GM21576 (cell line): ENCODE measurements at regions not wholly inside any gene's neighbourhood (a gene's known extent, or its start where the extent isn't known, plus 50 kb on each side); places are given as distances from the start of the nearest gene placed in this dataset.
"Not testable (repeated sequence)": the region's sequence is repeated elsewhere in the genome, so short reads cannot be mapped to it uniquely, and the experiment has no call there.

Source experiments
- ATAC-seq: cut with Tn5 transposase; IDR thresholded peaks from one replicate; pipeline ENCODE4 v1.9.1; 2021; ENCODE audit warnings: mild to moderate bottlenecking, moderate library complexity; ENCODE audit not compliant: unreplicated experiment

DNA sequence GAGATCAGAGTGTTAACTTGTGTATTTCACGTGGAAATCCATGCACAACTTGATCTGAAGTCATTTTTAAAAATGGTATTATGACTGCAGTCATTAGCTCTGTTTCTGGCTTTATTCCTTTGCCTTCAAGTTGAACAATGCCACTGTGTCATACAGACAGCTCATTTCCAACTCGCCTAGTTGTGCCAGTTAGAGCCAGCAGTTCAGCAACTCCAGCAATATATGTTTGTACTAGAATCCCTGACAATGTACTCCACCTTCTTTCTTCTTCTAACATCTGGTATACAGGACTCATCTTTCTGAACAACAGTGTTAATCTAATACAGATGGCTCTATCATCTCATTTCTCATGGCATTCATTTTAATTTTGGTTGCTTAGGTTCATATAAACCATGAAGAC is 418.3 kb upstream of the POU3F2 start:
- no peak for ATAC-seq

DNA sequence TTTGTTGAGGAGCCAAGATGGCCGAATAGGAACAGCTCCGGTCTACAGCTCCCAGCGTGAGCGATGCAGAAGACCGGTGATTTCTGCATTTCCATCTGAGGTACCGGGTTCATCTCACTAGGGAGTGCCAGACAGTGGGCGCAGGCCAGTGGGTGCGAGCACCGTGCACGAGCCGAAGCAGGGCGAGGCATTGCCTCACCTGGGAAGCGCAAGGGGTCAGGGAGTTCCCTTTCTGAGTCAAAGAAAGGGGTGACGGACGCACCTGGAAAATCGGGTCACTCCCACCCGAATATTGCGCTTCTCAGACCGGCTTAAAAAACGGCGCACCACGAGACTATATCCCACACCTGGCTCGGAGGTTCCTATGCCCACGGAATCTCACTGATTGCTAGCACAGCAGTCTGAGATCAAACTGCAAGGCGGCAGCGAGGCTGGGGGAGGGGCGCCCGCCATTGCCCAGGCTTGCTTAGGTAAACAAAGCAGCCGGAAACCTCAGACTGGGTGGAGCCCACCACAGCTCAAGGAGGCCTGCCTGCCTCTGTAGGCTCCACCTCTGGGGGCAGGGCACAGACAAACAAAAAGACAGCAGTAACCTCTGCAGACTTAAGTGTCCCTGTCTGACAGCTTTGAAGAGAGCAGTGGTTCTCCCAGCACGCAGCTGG is 417.7 kb upstream of the POU3F2 start:
- not testable (repeated sequence) for ATAC-seq

DNA sequence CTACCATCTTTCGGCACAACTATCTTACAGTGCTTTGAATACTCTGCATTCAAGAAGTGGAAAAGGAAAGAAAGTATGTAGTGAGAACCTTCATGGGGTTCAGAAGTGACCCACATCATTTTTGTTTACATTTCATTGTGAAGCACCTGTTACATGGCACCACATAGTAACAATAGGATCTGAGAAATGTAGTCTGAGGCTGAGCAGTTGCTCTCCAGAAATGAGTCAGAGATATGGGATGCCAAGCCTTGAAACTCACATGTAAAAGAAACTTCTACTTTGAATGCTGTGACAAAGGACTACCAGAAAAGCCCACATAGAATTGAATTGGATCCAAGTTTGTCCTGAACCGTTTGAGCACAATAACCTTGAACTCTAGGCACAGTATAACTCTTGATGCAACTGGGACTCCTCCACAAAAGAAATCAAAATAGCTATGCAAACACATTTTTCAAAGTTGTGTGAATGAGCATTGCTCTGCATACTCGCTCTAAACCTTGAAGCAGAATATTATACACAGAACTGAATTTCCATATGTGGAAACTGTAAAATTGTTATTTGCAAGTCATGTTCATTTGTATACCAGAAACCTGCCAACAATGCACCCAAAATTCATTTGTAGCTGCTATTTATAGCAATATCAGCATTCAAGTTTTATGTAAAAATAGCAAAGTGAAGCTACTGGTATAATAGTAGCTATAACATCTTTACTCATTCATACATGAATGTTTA is 400.9 kb upstream of the POU3F2 start:
- peak; percentile 78 for ATAC-seq

DNA sequence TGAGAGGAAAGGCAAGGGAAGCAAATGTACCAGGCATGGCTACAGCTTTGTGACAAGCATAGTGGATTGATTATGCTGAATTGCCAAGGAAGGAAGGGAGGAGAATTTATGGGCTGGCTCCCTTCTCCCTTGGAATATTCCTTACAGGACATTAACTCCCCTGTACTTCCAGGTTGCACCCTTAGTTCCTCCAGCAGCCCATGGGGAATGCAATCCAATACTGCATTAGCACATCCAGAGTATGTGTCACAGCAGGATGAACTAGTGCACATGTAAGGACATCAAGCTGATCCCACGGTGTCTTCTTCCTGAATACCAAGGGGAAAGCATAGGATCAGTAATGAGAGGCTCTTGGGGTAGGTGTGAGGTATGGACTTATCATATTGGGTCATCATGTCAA is 390.7 kb upstream of the POU3F2 start:
- no peak for ATAC-seq

DNA sequence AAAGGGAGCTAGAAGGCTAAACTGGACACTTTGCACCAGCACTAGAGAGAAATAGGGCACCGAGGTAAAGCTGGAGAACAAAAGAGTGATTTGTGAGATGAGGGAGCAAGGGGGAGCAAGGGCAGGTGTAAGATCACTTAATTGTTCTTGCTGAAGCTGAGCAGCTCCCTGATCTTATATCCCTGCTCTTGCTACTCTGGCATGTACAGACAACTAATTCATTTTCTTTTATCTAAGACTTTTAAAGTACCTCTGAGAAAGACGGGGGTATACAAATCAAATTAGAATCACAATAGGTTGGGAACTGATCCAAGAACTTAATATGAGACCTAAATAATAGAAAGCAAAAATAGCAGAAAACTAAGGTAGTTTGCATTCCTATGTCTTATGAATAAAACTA is 381.7 kb upstream of the POU3F2 start:
- no peak for ATAC-seq

DNA sequence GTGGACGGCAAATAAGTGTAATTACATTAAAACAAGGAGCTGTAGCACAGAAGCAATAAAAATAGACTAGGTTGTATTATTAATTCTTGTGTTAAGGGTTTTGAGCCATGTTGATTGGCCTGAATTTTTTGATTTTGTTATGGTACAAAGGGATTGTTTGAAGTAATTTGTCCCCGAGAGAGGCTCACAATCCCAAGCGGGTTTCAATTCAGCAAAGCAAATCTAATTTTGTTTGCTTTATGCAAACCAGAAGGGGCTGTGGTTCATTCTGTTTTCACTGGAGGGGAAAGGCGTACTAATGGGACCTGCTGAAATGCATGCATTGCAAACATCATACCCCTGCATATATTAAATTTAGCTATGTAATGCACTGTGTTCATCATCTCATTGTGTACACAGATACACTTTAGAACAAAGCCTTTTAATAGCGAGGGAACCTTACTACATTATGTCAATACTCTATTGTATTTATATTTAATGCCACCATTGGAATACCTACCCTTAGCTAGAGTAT is 379.5 kb upstream of the POU3F2 start:
- ATAC-seq = no peak

DNA sequence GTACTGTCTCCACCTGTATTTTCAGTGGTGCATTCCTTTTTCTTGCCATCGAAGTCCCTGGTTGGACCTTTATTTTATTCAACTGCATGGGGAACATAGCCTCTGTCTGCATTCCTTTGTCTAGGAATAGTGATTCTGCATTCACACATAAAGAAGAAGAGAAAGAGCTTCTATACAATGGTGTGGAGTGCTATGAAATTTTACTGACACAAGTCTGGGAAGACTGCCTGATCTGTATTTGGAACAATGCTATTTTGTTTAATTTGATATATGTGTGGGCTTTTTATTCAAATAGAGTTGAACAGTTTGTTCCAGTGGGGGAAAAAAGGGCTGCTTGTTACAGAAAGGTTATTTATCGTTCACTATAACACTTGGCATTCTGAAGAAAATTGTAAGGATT is 375.7 kb upstream of the POU3F2 start:
- ATAC-seq = no peak

DNA sequence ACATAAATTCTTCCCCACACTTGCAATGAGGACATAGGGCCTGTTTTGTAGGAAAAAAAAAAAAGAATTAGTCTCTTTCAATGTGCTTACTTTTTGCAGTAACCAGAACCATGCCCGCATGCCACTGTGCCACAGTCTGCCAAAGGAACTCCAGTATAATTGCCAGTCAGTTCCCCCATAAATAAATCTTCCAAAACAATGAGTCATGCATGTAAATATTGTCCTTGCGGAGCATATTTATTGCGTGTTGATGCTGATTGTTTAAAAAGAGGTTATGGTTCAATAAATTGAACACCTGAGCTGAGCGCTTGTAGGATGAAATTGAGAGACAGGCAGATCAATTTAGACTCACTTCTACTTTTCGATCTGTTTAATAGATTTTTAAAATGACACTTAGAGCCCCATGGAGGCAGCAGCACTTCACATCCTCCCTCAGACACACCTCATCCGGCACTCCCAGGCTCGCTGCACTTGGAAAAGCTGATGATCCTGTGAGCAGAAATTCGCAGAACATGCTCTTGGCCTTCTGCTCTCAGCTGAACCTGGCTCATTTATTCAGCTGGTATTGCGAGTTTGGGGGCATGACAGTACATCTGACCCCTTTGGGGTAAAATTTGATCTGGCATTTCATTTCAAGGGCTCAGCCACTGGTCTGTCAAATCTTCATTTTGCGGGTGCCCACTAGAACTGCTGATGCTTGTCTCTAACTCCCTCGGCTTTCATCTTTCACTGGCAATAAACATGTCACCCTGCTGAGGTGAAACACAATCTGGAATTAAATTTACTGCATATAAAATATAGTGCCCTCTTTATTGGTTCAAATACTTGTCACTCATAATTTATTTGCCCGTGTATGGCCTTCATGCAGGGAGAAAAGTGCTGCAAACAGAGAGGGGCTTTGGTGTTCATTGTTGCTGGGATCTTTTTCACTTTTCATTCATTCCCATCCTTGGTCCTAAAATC is 371.1 kb upstream of the POU3F2 start:
- no peak for ATAC-seq

DNA sequence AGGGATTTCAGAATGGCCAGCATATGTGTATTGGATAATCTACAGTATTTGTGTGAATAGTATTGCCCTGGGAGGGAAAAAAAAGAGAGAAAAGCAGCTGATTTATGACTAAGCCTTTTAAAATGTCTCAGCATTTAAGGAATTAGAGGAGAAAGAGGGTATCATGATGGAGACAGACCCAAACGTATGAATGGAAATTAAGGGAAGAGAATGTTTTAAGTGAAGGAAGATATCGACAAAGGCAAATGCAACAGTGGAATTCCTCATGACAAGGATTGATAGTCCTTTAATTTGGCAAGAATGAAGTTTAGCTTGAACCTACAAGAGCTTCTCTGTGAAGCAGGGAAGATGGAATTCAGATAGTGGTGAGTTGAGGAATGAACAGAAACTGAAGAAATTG is 367.3 kb upstream of the POU3F2 start:
- ATAC-seq = no peak

DNA sequence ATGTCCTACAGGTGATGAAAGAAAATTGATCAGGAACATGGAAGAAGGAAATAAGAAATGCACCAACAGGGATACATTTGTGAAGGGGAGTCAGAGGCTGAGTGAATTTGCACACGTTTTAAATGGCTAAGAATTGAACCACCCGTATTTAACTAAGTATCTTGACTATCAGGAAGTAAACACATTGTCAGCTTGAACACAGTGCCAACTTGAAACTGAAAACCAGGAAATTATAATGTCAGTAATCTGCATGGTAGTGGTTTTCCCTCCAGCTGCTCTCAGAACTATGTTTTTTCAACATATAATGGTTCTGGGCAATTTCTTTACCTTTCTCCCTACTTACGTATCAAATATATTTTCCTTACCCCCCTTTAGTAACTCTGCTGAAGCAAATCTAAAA is 366.5 kb upstream of the POU3F2 start:
- no peak for ATAC-seq

DNA sequence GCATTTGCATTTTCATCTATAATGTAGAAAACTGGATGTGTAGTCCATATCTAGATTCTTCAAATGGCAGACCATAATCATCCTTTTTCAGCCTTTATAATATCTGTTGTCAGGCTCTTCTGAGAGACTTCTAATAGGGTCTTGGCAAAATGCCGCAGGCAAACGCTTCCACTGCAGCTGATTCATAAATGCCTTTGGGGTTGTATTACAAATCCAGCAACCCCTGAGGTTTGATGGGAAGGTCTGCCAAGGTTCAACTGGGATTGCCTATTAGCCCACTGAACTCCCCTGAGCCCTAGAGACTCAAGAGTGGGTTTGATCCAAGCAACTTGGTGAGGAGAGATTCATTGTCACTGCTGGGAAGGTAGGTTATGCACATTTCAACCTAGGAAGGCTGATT is 365.2 kb upstream of the POU3F2 start:
- no peak for ATAC-seq

DNA sequence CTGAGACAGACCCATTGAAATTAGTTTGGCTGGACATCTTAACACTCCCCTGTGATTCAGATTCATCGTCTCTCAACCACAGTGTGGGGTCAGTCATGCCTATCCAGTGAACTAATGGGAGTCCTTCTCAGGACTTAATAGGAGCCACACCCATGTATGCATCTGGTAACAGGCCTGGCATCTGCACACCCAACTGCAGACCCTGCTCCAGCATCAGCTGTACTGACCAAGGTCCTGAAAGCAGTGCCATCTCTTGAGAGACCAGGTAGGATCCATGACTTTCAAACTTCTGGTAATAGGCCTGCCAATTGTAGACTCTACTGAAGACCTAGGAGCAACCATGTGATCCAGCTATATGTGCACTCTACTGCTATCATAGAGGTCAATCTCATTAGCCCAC is 363.6 kb upstream of the POU3F2 start:
- ATAC-seq = no peak

DNA sequence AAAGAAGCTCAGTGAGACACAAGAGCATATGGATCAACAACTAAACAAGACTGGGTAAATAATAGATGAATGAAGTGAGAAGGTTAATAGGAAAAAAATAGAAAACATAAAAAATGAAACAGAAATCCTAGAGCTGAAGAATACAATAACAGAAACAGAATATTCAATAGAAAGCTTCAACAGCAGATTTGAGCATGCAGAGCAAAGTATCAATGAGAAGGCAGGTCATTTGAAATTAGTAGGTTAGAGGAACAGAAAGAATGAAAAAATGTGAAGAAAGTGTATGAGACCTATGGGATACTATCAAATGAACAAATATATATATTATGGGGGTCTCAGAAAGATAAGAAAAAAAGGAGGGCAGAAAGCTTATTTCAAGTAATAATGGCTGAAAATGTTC is 362.9 kb upstream of the POU3F2 start:
- no peak for ATAC-seq

DNA sequence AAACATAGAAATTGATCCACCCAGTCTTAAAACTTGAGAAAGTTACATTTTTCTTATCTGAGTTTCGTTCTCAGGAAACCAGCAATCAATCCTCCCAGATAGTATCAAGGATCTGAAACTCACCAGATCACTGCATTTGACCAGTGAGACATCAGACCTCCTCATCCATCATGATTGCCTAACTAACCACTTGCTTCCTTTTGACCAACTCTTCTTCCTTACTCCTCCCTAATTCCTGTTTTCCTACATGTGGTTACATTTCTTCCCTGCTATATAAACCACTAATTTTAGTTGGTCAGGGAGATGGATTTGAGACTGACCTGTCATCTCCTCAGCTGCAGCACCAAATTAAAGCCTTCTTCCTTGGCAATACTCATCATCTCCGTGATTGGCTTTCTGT is 357.1 kb upstream of the POU3F2 start:
- no peak for ATAC-seq

DNA sequence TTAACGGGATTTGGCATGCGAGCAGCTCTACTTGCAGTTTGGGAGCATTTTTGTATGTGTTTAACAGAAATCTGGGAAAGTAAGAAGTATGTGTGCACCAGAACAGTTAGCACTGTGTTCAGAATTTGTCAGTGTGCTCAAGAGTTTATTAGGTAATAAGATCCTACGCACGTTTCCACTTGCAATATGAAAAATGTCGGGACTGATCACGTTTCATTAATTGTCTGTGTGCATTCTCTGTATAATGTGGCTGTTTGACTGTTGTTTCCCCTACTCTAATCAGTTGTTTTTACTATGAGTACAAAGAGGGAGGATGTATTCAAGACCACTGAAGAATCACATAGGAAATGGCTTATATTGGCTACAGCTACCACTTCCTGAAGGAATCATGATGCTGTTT is 349.7 kb upstream of the POU3F2 start:
- ATAC-seq = no peak

DNA sequence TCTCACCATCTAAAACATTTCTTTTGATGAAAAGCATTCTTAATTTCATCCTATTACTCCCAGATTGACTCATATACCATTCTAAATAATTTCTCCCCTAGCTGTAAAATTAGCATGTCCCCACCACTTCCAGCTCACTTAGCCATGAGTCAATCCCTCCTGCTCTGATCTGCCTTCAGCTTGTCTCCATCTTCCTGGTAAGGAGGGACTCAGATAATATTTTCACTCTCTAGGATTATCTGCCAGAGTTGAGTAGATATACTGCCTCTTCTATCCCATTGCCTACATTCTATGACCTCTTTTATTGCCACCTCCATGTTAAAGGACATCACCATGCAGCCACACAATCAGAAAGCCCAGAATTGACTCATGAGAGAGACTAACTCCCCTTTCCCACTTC is 348.8 kb upstream of the POU3F2 start:
- no peak for ATAC-seq

DNA sequence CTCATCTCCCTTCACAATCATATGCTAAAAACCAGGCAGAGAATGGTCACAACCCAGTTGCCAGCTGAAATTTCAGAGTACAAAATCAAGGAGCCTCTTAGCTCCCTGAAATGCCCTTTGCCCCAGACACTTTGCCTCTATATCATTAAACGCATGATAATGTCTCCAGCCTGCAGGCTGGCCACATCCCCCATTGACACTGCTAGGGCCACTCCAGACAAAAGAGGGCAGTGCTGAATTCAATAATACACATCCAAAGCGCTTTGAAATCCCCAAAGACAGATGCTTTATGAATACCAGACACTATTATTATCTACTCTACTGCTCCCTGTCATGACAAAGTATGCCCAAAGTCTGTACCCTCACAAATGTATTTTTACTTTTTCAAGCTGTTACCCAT is 348.3 kb upstream of the POU3F2 start:
- no peak for ATAC-seq

DNA sequence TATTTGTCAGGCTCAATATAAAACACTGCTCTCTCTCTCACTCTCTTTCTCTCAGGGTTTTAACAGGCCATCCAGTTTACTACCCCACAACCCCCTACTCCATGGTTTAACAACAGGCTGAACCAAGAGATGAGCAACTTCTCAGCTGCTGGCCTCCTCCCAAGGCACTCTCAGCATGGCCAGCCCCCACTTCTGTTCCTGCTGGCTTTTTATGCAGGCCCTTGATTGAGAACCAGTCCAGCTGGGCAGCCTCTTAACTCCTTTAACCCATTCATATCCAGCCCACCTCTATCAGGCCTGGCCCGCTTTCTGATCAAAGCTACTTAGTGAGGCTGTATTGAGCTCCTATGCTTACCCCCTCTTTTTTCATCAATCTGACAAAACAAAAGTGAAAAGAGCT is 346.8 kb upstream of the POU3F2 start:
- no peak for ATAC-seq

DNA sequence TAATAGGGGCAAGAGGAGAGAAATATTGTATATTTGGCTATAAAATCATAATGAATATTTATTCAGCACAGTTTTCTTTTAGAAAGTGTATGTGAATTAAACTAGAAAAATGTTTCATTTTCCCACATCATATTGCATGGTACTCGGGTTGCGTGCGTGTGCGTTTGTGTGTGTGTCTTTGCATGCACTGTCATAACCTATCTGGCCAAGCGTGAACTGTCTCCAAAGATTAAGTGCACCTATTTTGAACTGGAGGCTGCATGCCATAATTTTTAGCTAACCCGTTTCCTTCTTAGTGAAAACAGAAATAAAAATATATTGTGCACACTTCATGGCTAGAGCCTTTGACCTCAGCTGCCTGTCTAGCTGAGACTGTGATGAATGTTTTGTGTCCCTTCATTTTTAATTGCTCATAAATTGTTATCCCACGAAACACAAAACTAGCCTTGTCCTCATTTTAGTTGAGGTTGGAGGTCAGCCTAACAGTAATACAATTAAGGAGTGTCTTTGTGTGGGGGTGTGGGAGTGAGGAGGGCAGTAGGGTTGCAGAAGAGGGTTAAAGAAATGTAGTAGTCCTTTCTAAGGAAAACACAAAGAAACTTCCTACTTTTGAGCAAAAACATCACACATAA is 336.1 kb upstream of the POU3F2 start:
- no peak for ATAC-seq

DNA sequence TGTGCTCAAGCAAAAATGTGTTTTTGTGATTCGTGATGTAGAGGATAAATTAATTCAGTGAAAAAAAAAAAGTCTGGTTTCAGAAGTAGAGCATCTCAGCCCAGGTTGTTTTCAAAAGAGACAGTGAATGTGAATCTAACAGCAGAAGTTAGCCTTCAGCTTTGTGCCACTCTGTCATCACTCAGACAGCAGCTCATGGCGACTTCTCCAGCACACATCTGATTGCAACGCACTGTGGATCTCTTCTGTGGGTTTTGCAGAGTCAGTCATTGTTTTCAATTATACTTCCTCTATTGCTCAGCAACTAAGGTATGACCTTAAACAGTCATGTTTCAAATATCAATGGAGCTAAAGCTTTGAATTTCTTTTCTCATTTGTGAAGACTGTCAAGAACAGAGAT is 335.5 kb upstream of the POU3F2 start:
- no peak for ATAC-seq

DNA sequence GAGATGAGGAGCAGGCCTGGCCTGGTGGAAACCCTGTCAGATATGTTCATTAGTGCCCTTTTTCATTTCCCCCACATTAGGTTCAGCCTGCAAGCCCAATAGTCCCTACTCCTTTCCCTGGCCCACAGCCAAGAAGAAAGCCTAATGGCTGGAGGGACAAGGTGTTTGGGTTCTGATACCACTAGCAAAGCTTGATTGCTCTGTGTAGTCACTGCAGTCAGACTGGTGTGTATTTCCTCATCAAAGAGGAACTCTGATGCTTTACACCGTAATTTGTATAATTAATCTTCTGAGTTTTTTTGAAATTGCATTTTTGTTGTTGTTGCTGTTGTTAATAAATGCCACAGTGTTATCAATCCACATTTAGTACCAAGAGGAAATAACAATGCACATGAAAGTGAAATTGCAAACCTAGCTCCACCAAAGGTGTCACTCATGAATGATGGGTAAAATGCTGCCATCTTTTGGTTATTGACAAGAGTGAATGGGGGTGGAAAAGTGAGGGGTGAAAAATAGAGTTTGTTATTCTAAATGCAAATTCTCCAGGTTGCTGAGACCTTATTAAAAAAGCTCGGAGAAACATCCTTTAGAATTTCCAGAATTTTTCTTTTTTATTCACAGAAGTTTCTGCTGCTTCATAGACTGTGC is 320.2 kb upstream of the POU3F2 start:
- ATAC-seq = no peak
